22Rv1 (cell line): ENCODE measurements at regions not wholly inside any gene's neighbourhood (a gene's known extent, or its start where the extent isn't known, plus 50 kb on each side); places are given as distances from the start of the nearest gene placed in this dataset.

Source experiments
- CTCF ChIP-seq: fragments of 450-650 bp; IDR thresholded peaks from 2 replicates; pipeline ENCODE4 v1.5.1; 2017; ENCODE audit warnings: mild to moderate bottlenecking
- ZFX ChIP-seq: fragments of 450-650 bp; IDR thresholded peaks from 2 replicates; pipeline ENCODE4 v1.6.1; 2017; ENCODE audit warnings: antibody characterized with exemption, borderline replicate concordance

DNA sequence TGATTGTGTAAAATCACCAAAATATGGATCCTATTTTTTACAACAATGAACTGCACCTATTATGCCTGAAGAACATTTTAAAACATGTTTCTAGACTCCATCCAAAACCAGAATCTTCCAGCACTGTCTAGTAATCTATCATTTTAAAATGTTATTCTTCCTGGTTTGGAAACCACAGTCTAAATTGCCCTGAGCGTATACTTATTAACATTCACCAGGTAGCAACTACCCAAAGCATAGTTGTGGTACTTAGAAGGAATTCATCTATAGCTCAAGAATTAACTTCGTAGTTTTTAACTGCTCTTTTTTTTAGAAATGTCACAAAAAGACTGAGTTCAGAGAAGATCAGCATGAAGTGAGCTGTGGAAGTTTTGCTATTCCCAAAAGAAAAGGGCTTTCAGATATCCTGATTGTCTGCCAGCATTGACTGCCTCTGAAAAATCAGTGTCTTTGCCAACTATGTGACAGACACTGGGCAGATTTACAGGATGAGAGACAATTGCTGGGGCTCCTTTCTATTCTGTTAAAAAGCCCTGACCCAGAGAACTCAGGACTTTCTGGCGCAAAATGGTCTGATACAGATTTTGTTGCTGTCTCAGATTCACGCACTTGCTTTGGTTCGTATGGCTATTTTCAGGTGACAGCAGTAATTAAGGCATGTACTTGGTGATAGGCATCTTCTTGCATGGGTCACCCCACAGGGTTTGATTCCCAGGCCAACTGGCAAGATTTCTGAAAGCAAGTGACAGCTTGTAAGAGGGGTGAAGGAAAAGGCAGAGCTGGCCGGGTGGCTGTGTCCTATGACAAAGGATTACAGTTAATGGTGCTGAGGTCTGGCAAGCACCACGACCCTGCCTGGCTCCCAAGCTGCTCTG is 152.5 kb upstream of the RAI14 start:
- TF ChIP-seq CTCF (no peak), ZFX (no peak)
